Ishikawa (cell line): ENCODE measurements at regions not wholly inside any gene's neighbourhood (a gene's known extent, or its start where the extent isn't known, plus 50 kb on each side); places are given as distances from the start of the nearest gene placed in this dataset.
A peak's percentile ranks its signal among the peaks of the same experiment; 100 is the strongest.

Experiments used
- CEBPB ChIP-seq: IDR thresholded peaks from 2 replicates; pipeline ENCODE4 v1.6.1; 2012
- CREB1 ChIP-seq: IDR thresholded peaks from 2 replicates; pipeline ENCODE4 v1.6.1; 2012; ENCODE audit warnings: low read depth
- EGR1 ChIP-seq: IDR thresholded peaks from 2 replicates; pipeline ENCODE4 v1.6.1; 2012
- EP300 ChIP-seq: IDR thresholded peaks from 2 replicates; pipeline ENCODE4 v1.6.1; 2012; ENCODE audit warnings: borderline replicate concordance
- FOXM1 ChIP-seq: IDR thresholded peaks from 2 replicates; pipeline ENCODE4 v1.6.1; 2012; ENCODE audit warnings: low read depth, borderline replicate concordance
- MAX ChIP-seq: IDR thresholded peaks from 2 replicates; pipeline ENCODE4 v1.6.1; 2012
- NFIC ChIP-seq: IDR thresholded peaks from 2 replicates; pipeline ENCODE4 v1.6.1; 2012
- RAD21 ChIP-seq: IDR thresholded peaks from 2 replicates; pipeline ENCODE4 v1.6.1; 2012; ENCODE audit warnings: low read depth
- REST ChIP-seq: IDR thresholded peaks from 2 replicates; pipeline ENCODE4 v1.6.1; 2012; ENCODE audit warnings: low read depth, mild to moderate bottlenecking
- TAF1 ChIP-seq: IDR thresholded peaks from 2 replicates; pipeline ENCODE4 v1.6.1; 2012; ENCODE audit warnings: low read depth, mild to moderate bottlenecking
- TCF12 ChIP-seq: IDR thresholded peaks from 2 replicates; pipeline ENCODE4 v1.6.1; 2012; ENCODE audit warnings: low read depth
- TEAD4 ChIP-seq: IDR thresholded peaks from 2 replicates; pipeline ENCODE4 v1.6.1; 2012
- USF1 ChIP-seq: IDR thresholded peaks from 2 replicates; pipeline ENCODE4 v1.6.1; 2012
- YY1 ChIP-seq: IDR thresholded peaks from 2 replicates; pipeline ENCODE4 v1.6.1; 2012; ENCODE audit warnings: low read depth
- ZBTB7A ChIP-seq: IDR thresholded peaks from 2 replicates; pipeline ENCODE4 v1.6.1; 2012; ENCODE audit warnings: low read depth

- TF ChIP-seq TCF12, result no peak
- TF ChIP-seq CREB1, result no peak
- TF ChIP-seq REST, result no peak
- no peak for TF ChIP-seq NFIC
- TF ChIP-seq TEAD4, result no peak
- TF ChIP-seq TAF1, result no peak
These were observed 469.3 kb upstream of the MEX3C start for GRCh38 chr18:51666763-51667191.

GRCh38 chr18:51668101-51668500 lies 470.6 kb upstream of the MEX3C start:
- no peak for TF ChIP-seq EP300
- peak; percentile 77 for TF ChIP-seq RAD21

DNA sequence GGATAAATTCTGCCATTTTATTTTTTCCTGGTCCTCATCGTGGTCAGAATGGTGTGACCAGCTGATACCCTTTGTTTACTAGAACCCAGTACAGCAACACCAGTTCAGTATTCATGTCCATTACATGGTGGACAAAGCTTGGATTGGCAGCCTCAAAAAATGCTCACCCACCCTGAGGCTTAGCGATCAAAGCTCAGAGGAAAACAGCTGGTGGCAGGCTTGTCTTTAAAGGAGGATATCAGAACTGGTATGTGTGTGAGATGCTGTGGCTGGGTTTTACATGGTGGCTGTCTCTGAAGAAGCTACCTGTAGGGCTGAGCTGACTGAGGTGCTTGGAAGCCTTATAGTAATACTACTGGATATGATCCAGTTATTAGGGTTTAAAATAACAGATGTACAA lies 471.1 kb upstream of the MEX3C start:
- TF ChIP-seq MAX, result no peak
- no peak for TF ChIP-seq EP300
- no peak for TF ChIP-seq CEBPB
- no peak for TF ChIP-seq USF1
- no peak for TF ChIP-seq ZBTB7A
- TF ChIP-seq CREB1, result no peak
- no peak for TF ChIP-seq TEAD4
- TF ChIP-seq NFIC, result no peak
- no peak for TF ChIP-seq TCF12
- no peak for TF ChIP-seq RAD21
- TF ChIP-seq TAF1, result no peak
- TF ChIP-seq REST, result no peak

DNA sequence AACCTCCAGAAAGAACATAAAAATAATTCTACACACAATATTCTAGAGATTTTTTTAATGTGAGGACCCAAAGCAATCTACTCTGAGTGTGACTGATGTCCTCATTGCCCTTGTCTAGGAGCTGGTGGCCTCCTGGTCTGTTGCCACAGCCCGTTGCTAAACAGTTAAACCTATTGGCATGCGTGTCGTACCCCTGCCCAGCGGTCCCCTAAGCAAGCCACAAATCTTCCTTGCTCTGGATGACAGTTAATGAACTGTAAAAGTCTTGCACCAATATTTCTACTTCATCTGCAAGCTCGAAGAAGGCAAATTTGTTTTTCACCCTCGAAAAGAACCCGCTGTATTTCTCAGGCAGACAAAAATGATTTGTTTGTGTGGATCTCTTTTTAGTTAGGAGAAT lies 489.1 kb upstream of the MEX3C start:
- TF ChIP-seq USF1 (no peak), FOXM1 (no peak)

DNA sequence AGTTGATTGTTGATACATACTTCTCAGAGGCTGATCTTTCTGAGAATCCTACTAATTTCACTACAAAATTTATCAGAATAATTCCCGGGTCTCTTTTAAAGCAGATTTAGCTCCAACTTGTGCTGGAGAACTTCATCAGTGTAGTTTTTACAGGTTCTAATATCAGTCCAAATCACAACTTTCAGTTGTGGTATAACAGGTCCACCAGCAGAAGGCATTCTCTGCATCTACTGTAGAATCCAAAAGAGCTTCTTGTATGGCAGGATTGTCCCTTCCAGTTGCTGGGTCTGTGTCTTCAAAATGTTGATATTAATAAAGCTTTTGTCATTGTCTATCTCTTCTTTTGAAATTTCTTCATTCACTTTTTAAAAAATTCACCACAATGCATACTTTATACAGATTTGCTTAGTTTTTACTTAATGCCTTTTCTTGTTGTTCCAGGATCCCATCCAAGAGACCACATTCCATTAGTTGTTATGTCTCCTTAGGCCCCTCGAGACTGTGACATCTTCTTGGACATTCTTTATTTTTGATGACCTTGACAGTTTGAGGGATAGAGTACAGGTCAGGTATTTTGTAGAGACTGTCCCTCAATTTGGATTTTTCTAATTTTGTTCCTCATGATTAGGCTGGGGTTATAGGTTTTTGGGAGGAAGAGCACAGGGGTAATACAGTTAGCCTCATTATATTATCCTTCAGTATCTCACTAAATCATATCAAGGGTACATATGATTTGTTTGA lies 490.5 kb upstream of the MEX3C start:
- no peak for TF ChIP-seq EGR1
- no peak for TF ChIP-seq TCF12
- TF ChIP-seq TEAD4, result no peak
- TF ChIP-seq REST, result no peak
- no peak for TF ChIP-seq YY1
- no peak for TF ChIP-seq FOXM1
- TF ChIP-seq TAF1, result no peak
- no peak for TF ChIP-seq USF1
- no peak for TF ChIP-seq EP300
- no peak for TF ChIP-seq NFIC
- no peak for TF ChIP-seq ZBTB7A
